SH-SY5Y (cell line): ENCODE measurements at regions not wholly inside any gene's neighbourhood (a gene's known extent, or its start where the extent isn't known, plus 50 kb on each side); places are given as distances from the start of the nearest gene placed in this dataset.

Source experiments
- GATA2 ChIP-seq: IDR thresholded peaks from 2 replicates; pipeline ENCODE4 v1.6.1; 2011; ENCODE audit warnings: mild to moderate bottlenecking, low read depth, low read length
- GATA3 ChIP-seq: IDR thresholded peaks from 2 replicates; pipeline ENCODE4 v1.6.1; 2011; ENCODE audit warnings: low read depth, mild to moderate bottlenecking, low read length, moderate library complexity

DNA sequence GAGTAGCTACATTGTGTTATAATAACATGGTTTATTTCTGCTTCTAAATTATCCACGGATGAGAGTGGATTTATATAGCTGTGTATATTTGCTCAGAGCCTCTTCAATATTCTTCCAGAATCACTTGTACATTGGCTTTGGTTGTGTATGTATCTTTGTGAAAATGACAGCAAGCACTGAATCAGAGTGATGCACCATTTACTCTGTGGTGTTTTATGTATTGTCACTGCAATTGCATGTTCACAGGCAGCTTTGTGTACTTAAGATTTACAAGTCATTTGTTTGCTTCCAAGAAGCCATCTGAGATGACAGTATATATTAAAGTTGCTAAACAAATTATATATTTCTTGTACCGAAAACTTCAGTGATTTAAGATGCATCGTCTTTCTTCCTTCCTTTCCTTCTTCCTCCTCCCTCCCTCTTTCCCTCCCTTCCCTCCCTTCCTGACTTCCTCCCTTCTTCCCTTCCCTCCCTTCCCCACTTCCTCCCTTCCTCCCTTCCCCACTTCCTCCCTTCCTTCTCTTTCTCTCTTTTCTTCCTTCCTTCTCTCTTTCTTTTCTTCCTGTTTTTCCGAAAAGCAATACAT is 362.3 kb upstream of the GOLIM4 start:
- TF ChIP-seq GATA2, result no peak
- no peak for TF ChIP-seq GATA3
